ENCODE measurements at regions not wholly inside any gene's neighbourhood (a gene's known extent, or its start where the extent isn't known, plus 50 kb on each side); places are given as distances from the start of the nearest gene placed in this dataset.

- no peak for TF ChIP-seq CTCF (IDR thresholded peaks at IDR 0.05)
- no peak for TF ChIP-seq POLR2AphosphoS5 (IDR thresholded peaks at IDR 0.05)
Measured at GRCh38 chr9:68609901-68610415, 69.3 kb upstream of the TMEM252 start.
